ENCODE measurements at regions not wholly inside any gene's neighbourhood (a gene's known extent, or its start where the extent isn't known, plus 50 kb on each side); places are given as distances from the start of the nearest gene placed in this dataset.

DNA sequence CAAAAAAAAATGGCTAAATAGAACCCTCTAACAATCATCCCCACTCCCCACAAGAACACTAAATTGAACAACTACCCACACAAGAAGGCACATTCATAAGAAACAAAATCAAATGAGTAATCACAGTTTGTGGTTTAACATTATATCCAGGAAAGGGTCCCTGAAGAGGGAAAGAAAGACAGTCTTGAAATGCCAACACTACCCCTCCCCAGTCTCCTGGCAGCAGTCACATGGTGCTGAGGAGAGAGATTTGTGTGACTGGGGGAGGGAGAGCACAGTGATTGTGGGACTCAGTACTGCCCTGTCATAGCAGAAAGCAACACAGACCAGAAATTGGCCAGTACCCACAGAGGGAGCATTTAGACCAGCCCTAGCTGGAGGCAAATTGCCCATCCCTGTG is 443.7 kb upstream of the BTBD3 start:
- TF ChIP-seq, protein P1, sequence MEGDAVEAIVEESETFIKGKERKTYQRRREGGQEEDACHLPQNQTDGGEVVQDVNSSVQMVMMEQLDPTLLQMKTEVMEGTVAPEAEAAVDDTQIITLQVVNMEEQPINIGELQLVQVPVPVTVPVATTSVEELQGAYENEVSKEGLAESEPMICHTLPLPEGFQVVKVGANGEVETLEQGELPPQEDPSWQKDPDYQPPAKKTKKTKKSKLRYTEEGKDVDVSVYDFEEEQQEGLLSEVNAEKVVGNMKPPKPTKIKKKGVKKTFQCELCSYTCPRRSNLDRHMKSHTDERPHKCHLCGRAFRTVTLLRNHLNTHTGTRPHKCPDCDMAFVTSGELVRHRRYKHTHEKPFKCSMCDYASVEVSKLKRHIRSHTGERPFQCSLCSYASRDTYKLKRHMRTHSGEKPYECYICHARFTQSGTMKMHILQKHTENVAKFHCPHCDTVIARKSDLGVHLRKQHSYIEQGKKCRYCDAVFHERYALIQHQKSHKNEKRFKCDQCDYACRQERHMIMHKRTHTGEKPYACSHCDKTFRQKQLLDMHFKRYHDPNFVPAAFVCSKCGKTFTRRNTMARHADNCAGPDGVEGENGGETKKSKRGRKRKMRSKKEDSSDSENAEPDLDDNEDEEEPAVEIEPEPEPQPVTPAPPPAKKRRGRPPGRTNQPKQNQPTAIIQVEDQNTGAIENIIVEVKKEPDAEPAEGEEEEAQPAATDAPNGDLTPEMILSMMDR (IDR thresholded peaks at IDR 0.05; ENCODE audit: low read length): no peak
- TF ChIP-seq EZH2 (optimal IDR thresholded peaks at IDR 0.05; ENCODE audit: low read depth, low read length) (no peak), EZH2phosphoT487 (IDR thresholded peaks at IDR 0.05; ENCODE audit: low read length) (no peak)
